Activated CD4-positive, alpha-beta T cell treated with anti-CD3 and anti-CD28 coated beads for 36 hours (primary cell): ENCODE measurements at regions not wholly inside any gene's neighbourhood (a gene's known extent, or its start where the extent isn't known, plus 50 kb on each side); places are given as distances from the start of the nearest gene placed in this dataset.

Source experiments
- ATAC-seq: fragments of 200-7000 bp; cut with Tn5 transposase; one replicate; pipeline ENCODE4 v1.10.0; 2021; ENCODE audit warnings: mild to moderate bottlenecking, moderate library complexity
- CTCF ChIA-PET: fragments of 350-600 bp; sonication (Branson Sonifier 250); formaldehyde crosslinking; loops from one replicate; lab custom pipeline; 2021; ENCODE audit warnings: antibody characterized with exemption; lab: Charles Lee
- POLR2A ChIA-PET: fragments of 350-600 bp; sonication (Branson Sonifier 250); formaldehyde crosslinking; loops from one replicate; lab custom pipeline; 2021; ENCODE audit warnings: antibody characterized with exemption, inconsistent platforms; lab: Charles Lee
- DNase-seq: peaks from one replicate; pipeline ENCODE4 v3.0.0-alpha.2; 2020
- H3K27ac Mint-ChIP-seq: one replicate; pipeline ENCODE4 v1.8.0; 2021; ENCODE audit warnings: mixed read lengths
- H3K27me3 Mint-ChIP-seq: one replicate; pipeline ENCODE4 v1.8.0; 2021; ENCODE audit warnings: mixed read lengths
- H3K36me3 Mint-ChIP-seq: one replicate; pipeline ENCODE4 v1.8.0; 2021; ENCODE audit warnings: low read depth, mixed read lengths
- H3K4me1 Mint-ChIP-seq: one replicate; pipeline ENCODE4 v1.8.0; 2021; ENCODE audit warnings: mixed read lengths
- H3K4me3 Mint-ChIP-seq: one replicate; pipeline ENCODE4 v1.8.0; 2021; ENCODE audit warnings: mild to moderate bottlenecking, moderate library complexity, mixed read lengths
- H3K9me3 Mint-ChIP-seq: one replicate; pipeline ENCODE4 v1.8.0; 2021; ENCODE audit warnings: low read depth, mixed read lengths
- intact Hi-C, 2 experiments: fragments of 100-400 bp; cut with DNase I in 1 of 2; cut with micrococcal nuclease in 1 of 2; formaldehyde crosslinking; loops; one replicate each; pipeline versions ENCODE4 v1.14.2 to v1.15.1; 2022 to 2024; cut with DNase I, micrococcal nuclease

DNA sequence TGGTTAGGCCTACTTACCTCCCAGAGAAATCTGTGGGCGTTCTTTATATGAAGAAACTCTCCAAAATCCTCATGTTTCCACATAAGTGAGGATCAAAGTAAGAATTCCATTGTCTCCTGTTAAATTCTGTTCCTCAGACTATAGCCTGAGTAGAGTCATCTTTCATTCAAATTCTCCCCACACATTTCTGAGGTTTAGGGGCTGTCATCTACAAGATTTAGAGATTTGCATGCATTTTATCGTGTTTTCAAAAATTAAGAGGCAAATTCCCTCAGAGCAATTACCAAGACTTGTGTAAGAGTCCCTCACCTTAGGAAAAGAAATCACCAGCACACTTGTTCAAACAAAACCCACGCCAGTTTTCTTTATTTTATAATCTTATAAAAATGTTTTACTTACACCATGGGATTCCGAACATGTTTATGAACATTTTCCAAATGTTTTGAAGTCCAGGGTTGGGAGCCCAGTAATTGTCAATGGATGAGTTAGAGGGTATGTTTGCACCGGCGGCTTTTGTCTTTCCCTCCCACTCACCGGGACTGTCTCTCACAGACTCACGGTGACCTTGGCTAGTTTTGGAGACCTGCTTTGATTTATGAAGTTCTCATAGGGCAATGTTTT, 367.6 kb downstream of the ENC1 start:
- H3K4me1 Mint-ChIP-seq, result no peaks in the 10 kb centered on the region
- no peak overlapping the region for H3K27ac Mint-ChIP-seq
- H3K36me3 Mint-ChIP-seq, result no peaks in the 10 kb centered on the region
- no peak overlapping the region for H3K4me3 Mint-ChIP-seq
- CTCF ChIA-PET, result interaction anchor here (0.5 to 0.8 kb wide), 2 partner anchors 21 to 46 kb away, joined by 3 read pairs; no protein-coding TSS in a partner anchor
- peaks cover 16% of the 10 kb centered on the region for H3K27me3 Mint-ChIP-seq
- ATAC-seq (no peak), DNase-seq (no peak)
- H3K9me3 Mint-ChIP-seq, result no peaks in the 10 kb centered on the region
- intact Hi-C loops, result no loop called here
- POLR2A ChIA-PET, result no interaction called here

DNA sequence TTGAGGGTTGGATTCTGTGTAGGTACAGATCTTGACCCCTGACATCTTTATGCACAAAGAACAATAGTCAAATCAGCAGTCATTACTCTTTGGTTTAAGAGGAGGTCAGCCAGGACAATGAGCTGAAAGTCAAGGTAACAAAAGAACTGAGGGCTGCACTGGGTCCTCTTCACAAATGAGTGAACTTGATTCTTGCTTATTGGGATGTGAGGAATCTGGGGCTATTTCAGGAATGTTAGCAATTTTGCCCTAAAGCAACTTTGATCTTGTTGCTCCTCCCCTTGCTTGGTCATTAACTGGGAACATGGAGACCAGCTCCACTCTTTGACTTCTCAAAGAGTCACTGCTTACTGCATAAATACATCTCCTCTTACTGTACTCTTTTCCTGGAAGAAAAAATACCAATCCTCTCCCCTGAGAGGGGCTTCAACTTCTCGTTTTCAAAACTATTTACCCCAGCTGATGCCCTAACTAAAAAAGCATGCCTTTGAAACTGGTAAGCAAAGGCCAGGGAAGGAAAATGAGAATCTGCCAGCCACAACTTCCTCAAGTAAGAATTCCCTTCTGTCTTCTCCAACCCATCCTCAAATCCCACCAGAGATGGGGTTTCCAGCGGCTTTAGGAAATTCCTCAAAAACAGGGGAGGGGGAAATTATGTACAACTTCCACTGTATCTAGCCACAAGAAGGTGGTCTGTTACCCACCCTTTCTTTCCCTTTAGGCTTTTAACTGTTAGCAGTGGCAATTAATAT, 368.3 kb downstream of the ENC1 start:
- H3K36me3 Mint-ChIP-seq, result no peaks in the 10 kb centered on the region
- DNase-seq (no peak), ATAC-seq (no peak)
- no peaks in the 10 kb centered on the region for H3K9me3 Mint-ChIP-seq
- intact Hi-C loops, result no loop called here
- CTCF ChIA-PET, result interaction anchor here (0.8 to 1.0 kb wide), 2 partner anchors 21 to 479 kb away, joined by 3 to 4 read pairs; no protein-coding TSS in a partner anchor
- H3K4me3 Mint-ChIP-seq, result no peak overlapping the region
- no peak overlapping the region for H3K27ac Mint-ChIP-seq
- POLR2A ChIA-PET, result no interaction called here
- peaks cover 16% of the 10 kb centered on the region for H3K27me3 Mint-ChIP-seq
- no peaks in the 10 kb centered on the region for H3K4me1 Mint-ChIP-seq

DNA sequence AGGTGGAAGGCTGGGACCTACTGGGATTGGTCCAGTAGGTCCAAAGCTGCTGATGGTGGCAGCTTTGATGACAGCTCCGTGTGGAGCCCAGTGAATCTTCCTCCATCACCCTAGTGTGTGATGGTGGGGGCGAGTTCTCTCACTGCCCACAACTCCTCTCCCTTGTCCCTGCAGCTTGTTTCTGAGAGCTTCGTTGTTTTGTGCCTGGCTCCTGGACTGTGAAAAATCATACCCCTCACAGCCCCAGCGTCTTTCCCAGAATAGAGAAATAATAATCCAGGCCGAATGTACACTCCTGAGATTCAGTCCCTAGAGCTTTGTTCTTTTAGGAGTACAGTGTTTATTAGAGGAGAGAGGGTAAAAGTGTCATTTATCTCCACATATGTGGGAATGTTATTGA, 372.2 kb downstream of the ENC1 start:
- H3K9me3 Mint-ChIP-seq, result no peaks in the 10 kb centered on the region
- no peaks in the 10 kb centered on the region for H3K36me3 Mint-ChIP-seq
- ChIA-PET POLR2A (no interaction called here), CTCF (interaction anchor here (0.5 kb wide), 1 partner anchor 121 kb away, joined by 3 read pairs; no protein-coding TSS in a partner anchor)
- H3K4me3 Mint-ChIP-seq, result no peak overlapping the region
- peaks cover 8% of the 10 kb centered on the region for H3K27me3 Mint-ChIP-seq
- H3K4me1 Mint-ChIP-seq, result no peaks in the 10 kb centered on the region
- no peak for DNase-seq
- no peak overlapping the region for H3K27ac Mint-ChIP-seq
- intact Hi-C loops, result no loop called here
- ATAC-seq, result no peak

DNA sequence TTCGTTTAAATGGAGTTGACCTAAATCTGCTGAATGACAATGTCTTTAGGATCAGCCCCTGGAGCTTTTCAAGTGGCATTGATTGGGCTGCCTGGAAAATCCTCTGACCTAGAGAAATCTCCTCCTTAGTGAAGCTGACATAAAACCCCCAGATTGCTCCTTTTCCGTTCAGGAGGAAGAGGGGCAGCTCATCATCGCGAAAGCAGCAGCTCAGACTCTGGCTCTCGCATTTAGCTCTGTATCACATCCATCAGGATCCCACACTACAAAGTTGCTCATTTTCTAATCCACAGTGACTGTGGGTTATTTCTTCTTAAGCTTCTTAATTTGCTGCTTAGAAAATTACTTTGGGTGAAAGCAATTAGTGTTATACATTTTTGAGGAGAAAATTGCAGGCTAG, 373.7 kb downstream of the ENC1 start:
- POLR2A ChIA-PET, result no interaction called here
- CTCF ChIA-PET, result interaction anchor here (0.6 kb wide), 1 partner anchor 64 kb away, joined by 3 read pairs; no protein-coding TSS in a partner anchor

DNA sequence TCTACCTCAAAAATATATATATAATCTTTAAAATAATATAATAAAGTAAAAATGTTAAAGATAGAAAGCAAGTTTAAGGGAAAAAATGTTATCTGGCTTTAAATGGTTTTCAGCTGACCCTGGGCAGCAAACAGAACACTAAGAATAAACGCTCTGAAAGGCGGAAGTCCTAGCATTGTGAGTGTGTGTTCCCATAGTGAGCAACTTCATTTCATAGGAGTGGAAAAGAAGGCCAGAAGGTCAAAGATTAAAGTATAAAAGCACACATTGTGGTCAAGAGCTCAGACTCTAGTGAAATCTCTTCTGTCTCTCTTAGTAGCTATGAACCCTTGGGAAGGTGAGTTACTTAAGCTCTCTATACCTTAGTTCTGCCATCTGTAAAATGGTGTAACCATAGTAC, 374.4 kb downstream of the ENC1 start:
- CTCF ChIA-PET, result interaction anchor here (0.6 kb wide), 1 partner anchor 65 kb away, joined by 3 read pairs; no protein-coding TSS in a partner anchor
- POLR2A ChIA-PET, result no interaction called here
- H3K4me3 Mint-ChIP-seq, result no peak overlapping the region
- no peaks in the 10 kb centered on the region for H3K9me3 Mint-ChIP-seq
- H3K27me3 Mint-ChIP-seq, result peaks cover 8% of the 10 kb centered on the region
- H3K27ac Mint-ChIP-seq, result no peak overlapping the region
- intact Hi-C loops, result no loop called here
- no peak for ATAC-seq
- no peak for DNase-seq
- no peaks in the 10 kb centered on the region for H3K4me1 Mint-ChIP-seq
- H3K36me3 Mint-ChIP-seq, result no peaks in the 10 kb centered on the region

More for the DNA sequence above, 373.7 kb downstream of the ENC1 start:
- no peak for DNase-seq
- H3K27ac Mint-ChIP-seq, result no peak overlapping the region
- no peaks in the 10 kb centered on the region for H3K36me3 Mint-ChIP-seq
- intact Hi-C loops, result no loop called here
- no peaks in the 10 kb centered on the region for H3K4me1 Mint-ChIP-seq
- H3K27me3 Mint-ChIP-seq, result peaks cover 8% of the 10 kb centered on the region
- H3K9me3 Mint-ChIP-seq, result no peaks in the 10 kb centered on the region
- H3K4me3 Mint-ChIP-seq, result no peak overlapping the region
- ATAC-seq, result no peak

DNA sequence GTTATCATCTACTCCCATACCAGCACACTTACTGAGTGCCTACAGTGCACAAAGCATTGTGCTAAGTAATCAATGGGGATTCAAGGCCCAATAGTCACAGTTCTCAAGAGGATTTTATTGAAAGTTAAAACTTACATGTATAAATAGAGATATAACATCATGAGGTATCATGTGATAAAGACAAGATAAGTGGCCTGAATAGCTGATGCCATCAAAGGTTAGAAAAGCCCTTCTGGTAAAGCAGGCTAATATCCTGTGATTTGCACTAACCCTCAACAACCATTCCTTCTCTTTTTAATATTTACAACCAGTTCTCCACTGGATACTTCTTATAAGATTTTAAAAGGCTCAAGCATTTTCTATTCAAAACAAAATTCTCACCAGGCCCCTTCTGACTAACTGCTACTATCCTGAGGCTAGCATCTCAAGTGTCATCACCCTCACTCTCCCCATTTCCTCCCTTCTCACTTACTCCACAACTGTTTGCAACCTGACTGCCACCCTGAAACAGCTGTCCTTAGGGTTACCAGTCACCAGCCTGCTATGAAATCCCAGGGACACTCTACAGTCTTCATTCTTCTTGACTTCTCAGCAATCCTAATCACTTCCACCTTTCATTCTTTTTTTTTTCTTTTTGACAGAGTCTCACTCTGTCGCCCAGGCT, 377.9 kb downstream of the ENC1 start:
- ChIA-PET CTCF (interaction anchor here (0.5 to 0.7 kb wide), 2 partner anchors 17 to 119 kb away, joined by 4 read pairs; no protein-coding TSS in a partner anchor), POLR2A (no interaction called here)
- Mint-ChIP-seq H3K9me3 (no peaks in the 10 kb centered on the region), H3K4me3 (no peak overlapping the region), H3K27me3 (peaks cover 2% of the 10 kb centered on the region), H3K27ac (no peak overlapping the region), H3K4me1 (no peaks in the 10 kb centered on the region), H3K36me3 (no peaks in the 10 kb centered on the region)
- intact Hi-C loops, result no loop called here
- ATAC-seq, result no peak
- DNase-seq, result no peak

DNA sequence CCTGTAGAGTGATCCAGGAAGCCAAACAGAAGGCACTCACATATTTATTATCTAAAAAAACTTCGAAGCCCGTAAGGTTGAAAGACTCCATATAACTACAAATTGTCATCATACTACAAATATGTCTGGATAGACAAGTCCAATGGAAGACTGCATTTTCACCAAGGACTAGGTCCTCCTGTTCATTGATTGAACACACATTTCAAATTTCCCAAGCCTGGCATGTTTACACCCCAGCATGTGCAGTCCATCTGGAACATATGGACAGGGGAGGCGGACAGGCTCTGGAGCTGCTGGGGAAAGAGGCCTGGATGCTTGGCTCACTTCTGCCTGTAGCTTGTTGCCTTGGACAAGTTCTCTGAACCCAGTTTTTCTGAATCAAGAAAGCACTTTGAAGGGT, 378.7 kb downstream of the ENC1 start:
- ChIA-PET CTCF (interaction anchor here (0.7 kb wide), 1 partner anchor 18 kb away, joined by 4 read pairs; no protein-coding TSS in a partner anchor), POLR2A (no interaction called here)
- no peaks in the 10 kb centered on the region for H3K36me3 Mint-ChIP-seq
- H3K27ac Mint-ChIP-seq, result no peak overlapping the region
- DNase-seq, result no peak
- peaks cover 4% of the 10 kb centered on the region for H3K27me3 Mint-ChIP-seq
- H3K4me1 Mint-ChIP-seq, result no peaks in the 10 kb centered on the region
- no peak for ATAC-seq
- H3K4me3 Mint-ChIP-seq, result no peak overlapping the region
- intact Hi-C loops, result no loop called here
- H3K9me3 Mint-ChIP-seq, result no peaks in the 10 kb centered on the region

DNA sequence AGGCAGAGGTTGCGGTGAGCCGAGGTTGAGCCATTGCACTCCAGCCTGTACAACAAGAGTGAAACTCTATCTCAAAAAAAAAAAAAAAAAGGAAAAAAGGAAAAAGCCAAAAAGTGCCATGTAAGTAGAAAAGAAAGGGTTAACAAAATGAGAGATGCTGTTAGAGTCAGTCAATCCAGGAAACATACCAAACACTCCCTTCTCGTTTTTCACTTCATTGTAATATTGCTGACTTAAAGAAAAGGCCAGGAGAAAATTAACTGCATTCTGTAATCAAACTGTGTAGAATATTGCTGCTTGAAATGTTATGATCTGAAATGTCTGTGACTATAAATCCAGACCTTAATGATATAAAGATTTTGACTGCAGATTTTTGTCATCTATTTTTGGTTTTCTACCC, 379.1 kb downstream of the ENC1 start:
- POLR2A ChIA-PET, result no interaction called here
- no peak overlapping the region for H3K4me3 Mint-ChIP-seq
- no peak overlapping the region for H3K27ac Mint-ChIP-seq
- no peaks in the 10 kb centered on the region for H3K9me3 Mint-ChIP-seq
- H3K36me3 Mint-ChIP-seq, result no peaks in the 10 kb centered on the region
- intact Hi-C loops, result no loop called here
- H3K4me1 Mint-ChIP-seq, result no peaks in the 10 kb centered on the region
- peaks cover 5% of the 10 kb centered on the region for H3K27me3 Mint-ChIP-seq
- DNase-seq (no peak), ATAC-seq (no peak)
- CTCF ChIA-PET, result no interaction called here

DNA sequence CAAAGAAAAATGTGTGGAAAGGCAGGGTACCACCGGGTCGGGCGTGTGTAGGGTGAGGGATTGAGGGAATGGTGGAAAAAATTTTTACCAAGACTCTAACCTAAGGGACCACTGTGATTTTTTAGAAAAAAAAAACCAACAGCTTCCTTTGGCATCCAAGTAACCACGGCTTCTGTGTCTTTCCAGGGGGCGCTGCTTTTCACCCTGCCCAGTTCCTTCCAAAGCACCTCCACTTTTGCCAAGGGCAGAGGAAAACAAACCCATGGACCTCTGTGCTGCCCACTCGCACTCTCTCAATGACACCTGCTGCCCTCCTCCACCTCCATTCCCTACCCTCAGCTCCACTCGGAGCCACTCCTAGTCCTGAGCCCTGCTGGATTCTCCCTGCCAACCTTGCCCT, 381.0 kb downstream of the ENC1 start:
- H3K4me1 Mint-ChIP-seq, result no peaks in the 10 kb centered on the region
- H3K27ac Mint-ChIP-seq, result no peak overlapping the region
- no peaks in the 10 kb centered on the region for H3K36me3 Mint-ChIP-seq
- peaks cover 5% of the 10 kb centered on the region for H3K27me3 Mint-ChIP-seq
- intact Hi-C loops, result no loop called here
- no peaks in the 10 kb centered on the region for H3K9me3 Mint-ChIP-seq
- no peak overlapping the region for H3K4me3 Mint-ChIP-seq
- no peak for DNase-seq
- POLR2A ChIA-PET, result no interaction called here
- CTCF ChIA-PET, result no interaction called here
- ATAC-seq, result no peak

DNA sequence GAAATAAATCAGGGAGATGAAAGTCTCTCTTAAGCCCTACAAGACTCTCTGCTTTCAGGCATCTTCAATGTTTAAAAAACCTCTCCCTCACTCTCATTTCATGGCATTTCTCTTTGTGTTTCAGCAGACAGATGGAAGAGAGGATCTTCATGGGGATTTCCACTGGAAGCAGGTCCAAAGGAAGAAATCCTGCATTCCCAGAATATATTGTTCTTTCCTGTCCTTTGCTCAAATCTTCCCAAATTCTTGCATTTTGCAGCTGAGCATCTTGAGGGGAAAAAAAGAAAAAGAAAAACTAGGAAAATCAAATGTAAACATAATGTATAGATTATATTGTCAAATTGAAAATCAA, 382.2 kb downstream of the ENC1 start:
- intact Hi-C loops, result no loop called here
- no peak for ATAC-seq
- Mint-ChIP-seq H3K27me3 (peaks cover 8% of the 10 kb centered on the region), H3K36me3 (no peaks in the 10 kb centered on the region), H3K27ac (no peak overlapping the region), H3K9me3 (no peaks in the 10 kb centered on the region), H3K4me1 (no peaks in the 10 kb centered on the region), H3K4me3 (no peak overlapping the region)
- DNase-seq, result no peak
- ChIA-PET CTCF (no interaction called here), POLR2A (no interaction called here)

DNA sequence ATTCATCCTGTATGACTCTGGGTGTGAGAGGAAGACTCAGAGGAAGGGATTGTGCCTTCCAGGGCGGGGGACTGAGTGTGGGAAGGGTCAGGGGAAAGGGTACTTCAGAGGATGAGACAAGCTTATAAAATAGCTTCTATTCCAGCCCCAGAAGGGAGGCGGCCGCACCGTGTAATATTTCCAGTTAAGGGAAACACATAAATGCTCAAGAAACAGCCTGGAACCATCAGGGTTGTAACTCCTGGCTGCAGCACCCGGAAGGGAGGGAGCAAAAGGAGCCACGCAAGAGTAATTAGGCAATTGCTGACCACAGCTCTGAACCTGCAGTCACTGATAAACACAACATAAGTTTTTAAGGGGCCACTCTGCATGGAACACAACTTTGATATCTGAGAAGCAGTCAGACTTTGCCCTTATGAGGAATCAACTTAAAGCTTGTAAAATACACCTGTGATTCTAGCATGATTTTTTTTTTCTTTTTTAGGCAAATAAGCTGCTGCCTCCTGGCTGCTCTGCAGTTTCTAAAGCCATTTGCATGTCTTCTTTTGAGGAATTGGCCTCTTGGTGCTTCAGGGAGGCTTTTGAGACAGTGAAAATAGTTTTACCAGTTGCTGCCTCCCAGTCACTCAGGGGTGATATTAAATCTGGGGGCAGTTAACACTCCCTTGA, 382.7 kb downstream of the ENC1 start:
- intact Hi-C loops, result no loop called here
- no peak for ATAC-seq
- ChIA-PET CTCF (interaction anchor here (0.6 kb wide), 1 partner anchor 358 kb away, joined by 3 read pairs; no protein-coding TSS in a partner anchor), POLR2A (no interaction called here)
- Mint-ChIP-seq H3K9me3 (no peaks in the 10 kb centered on the region), H3K4me3 (no peak overlapping the region), H3K36me3 (no peaks in the 10 kb centered on the region), H3K27ac (no peak overlapping the region), H3K27me3 (peaks cover 8% of the 10 kb centered on the region), H3K4me1 (no peaks in the 10 kb centered on the region)
- no peak for DNase-seq
